ENCODE measurements at regions not wholly inside any gene's neighbourhood (a gene's known extent, or its start where the extent isn't known, plus 50 kb on each side); places are given as distances from the start of the nearest gene placed in this dataset. TPM values are rescaled to one million over a fixed set of nuclear protein-coding genes. Genes with fewer than 3 reads are reported as not detected.

DNA sequence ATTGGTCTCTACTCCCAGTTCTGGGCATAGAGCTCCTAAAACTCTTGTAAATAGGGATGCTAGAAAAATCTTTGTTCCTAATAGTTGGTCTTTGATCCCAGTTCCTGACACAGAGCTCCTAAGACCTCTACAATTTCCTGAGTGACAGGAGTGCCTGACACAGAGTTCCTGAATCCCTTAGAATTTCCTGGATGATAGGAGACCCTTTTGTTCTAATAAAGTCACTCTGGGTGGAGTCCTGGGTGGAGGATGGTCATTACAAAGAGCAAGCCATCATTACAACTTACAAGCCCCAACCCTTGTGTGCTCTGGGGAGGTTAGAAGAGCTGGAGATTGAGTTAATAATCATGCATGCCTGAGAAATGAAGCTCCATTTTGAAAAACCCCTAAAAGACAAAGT, 58.4 kb downstream of the ZZZ3 start:
- Histone ChIP-seq H3K4me2 (ENCODE audit: unreplicated experiment) (no peak overlapping the region), H3F3A (ENCODE audit: insufficient read depth) (peaks cover 11% of the 10 kb centered on the region; the same call in 1 of the 2 replicates), H3K36me3 (ENCODE audit: low read depth) (peaks cover 42% of the 10 kb centered on the region), H3K27ac (no peak overlapping the region), H3K9ac (no peak overlapping the region), H3K27me3 (replicated peaks; ENCODE audit: insufficient read depth) (no peaks in the 10 kb centered on the region), H3K9me3 (ENCODE audit: low read depth) (no peaks in the 10 kb centered on the region), H3K4me3 (no peak overlapping the region), H3K79me2 (ENCODE audit: insufficient read depth) (peaks cover 91% of the 10 kb centered on the region), H2AFZ (no peak overlapping the region), H4K20me1 (ENCODE audit: insufficient read depth) (no peaks in the 10 kb centered on the region), H3K4me1 (ENCODE audit: insufficient read depth) (no peaks in the 10 kb centered on the region), H3K9me2 (ENCODE audit: insufficient read depth) (no peaks in the 10 kb centered on the region)
- in situ Hi-C loops (cut with MboI): no loop called here
- TF ChIP-seq EZH2phosphoT487 (IDR thresholded peaks at IDR 0.05; ENCODE audit: insufficient read depth, low read depth): no peak
- no peak for TF ChIP-seq EZH2 (IDR thresholded peaks at IDR 0.05; ENCODE audit: insufficient read depth, poor library complexity, severe bottlenecking)
- DNase-seq: no peak

DNA sequence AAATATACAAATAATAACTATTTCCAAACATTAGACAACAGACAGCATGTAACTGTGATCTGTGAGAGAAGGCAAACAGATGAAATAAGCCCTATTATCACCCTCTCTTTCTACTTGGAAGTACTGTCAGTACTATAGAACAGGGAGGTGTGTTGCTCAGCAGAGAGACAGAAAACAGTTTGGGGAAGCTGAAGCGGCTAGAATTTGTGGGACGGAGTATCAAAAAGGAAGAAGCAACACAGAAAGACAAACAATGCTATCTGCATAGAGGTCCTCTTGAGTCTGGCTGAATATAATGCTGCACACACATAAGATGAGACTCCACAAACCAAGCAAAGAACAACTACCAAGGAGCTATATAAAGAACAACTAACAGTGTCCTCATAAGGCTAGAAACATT, 59.4 kb downstream of the ZZZ3 start:
- Histone ChIP-seq H3K4me3 (no peak overlapping the region), H3K27ac (no peak overlapping the region), H3K9me2 (ENCODE audit: insufficient read depth) (no peaks in the 10 kb centered on the region), H3K4me1 (ENCODE audit: insufficient read depth) (no peaks in the 10 kb centered on the region), H3K9ac (no peak overlapping the region), H3K9me3 (ENCODE audit: low read depth) (no peaks in the 10 kb centered on the region), H3K27me3 (replicated peaks; ENCODE audit: insufficient read depth) (no peaks in the 10 kb centered on the region), H3K36me3 (ENCODE audit: low read depth) (peaks cover 45% of the 10 kb centered on the region), H4K20me1 (ENCODE audit: insufficient read depth) (no peaks in the 10 kb centered on the region), H3F3A (ENCODE audit: insufficient read depth) (peaks cover 18% of the 10 kb centered on the region; the same call in 1 of the 2 replicates), H3K4me2 (ENCODE audit: unreplicated experiment) (no peak overlapping the region), H2AFZ (no peak overlapping the region), H3K79me2 (ENCODE audit: insufficient read depth) (peaks cover 89% of the 10 kb centered on the region)
- TF ChIP-seq EZH2phosphoT487 (IDR thresholded peaks at IDR 0.05; ENCODE audit: insufficient read depth, low read depth) (no peak), EZH2 (IDR thresholded peaks at IDR 0.05; ENCODE audit: insufficient read depth, poor library complexity, severe bottlenecking) (no peak)
- DNase-seq: no peak
- 97 to 98% methylated on average over 2 of the region's 2 CpGs for WGBS, 2 experiments (ENCODE audit: low coverage in 1 of 2, low lambda C conversion rate in 2 of 2, missing lambda C conversion rate in 2 of 2)
- in situ Hi-C loops (cut with MboI): no loop called here

DNA sequence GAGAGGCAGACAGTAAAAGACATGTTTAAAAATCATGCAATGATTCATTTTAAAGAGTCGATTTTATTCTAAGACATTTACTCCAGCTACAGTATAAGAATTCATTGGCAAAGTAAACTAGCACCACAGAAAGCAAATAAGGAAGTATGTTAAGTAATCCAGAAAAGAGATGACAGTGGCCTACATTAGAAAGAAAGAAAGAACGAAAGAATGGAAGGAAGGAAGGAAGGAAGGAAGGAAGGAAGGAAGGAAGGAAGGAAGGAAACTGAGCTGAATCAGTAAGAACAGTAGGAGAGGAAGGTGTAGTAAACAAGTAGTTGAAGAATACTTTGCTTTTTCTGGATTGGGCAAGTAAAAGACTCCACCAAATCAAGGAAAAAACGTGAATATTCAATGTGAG, 62.2 kb downstream of the ZZZ3 start:
- in situ Hi-C loops (cut with MboI): no loop called here
- Histone ChIP-seq H3K4me2 (ENCODE audit: unreplicated experiment) (no peak overlapping the region), H3K9ac (no peak overlapping the region), H3K27me3 (replicated peaks; ENCODE audit: insufficient read depth) (no peaks in the 10 kb centered on the region), H3K79me2 (ENCODE audit: insufficient read depth) (peaks cover 88% of the 10 kb centered on the region), H4K20me1 (ENCODE audit: insufficient read depth) (no peaks in the 10 kb centered on the region), H3K4me1 (ENCODE audit: insufficient read depth) (no peaks in the 10 kb centered on the region), H3K9me3 (ENCODE audit: low read depth) (no peaks in the 10 kb centered on the region), H3K27ac (no peak overlapping the region), H3K4me3 (no peak overlapping the region), H3F3A (ENCODE audit: insufficient read depth) (peaks cover 16% of the 10 kb centered on the region; the same call in 1 of the 2 replicates), H2AFZ (no peak overlapping the region), H3K36me3 (ENCODE audit: low read depth) (peaks cover 61% of the 10 kb centered on the region), H3K9me2 (ENCODE audit: insufficient read depth) (no peaks in the 10 kb centered on the region)
- 94 to 98% methylated on average over 3 of the region's 3 CpGs for WGBS, 2 experiments (ENCODE audit: low coverage in 1 of 2, low lambda C conversion rate in 2 of 2, missing lambda C conversion rate in 2 of 2)
- TF ChIP-seq EZH2phosphoT487 (IDR thresholded peaks at IDR 0.05; ENCODE audit: insufficient read depth, low read depth) (no peak), EZH2 (IDR thresholded peaks at IDR 0.05; ENCODE audit: insufficient read depth, poor library complexity, severe bottlenecking) (no peak)
- no peak for DNase-seq

GRCh38 chr1:77614037-77614436, 68.4 kb downstream of the ZZZ3 start:
- peaks cover 5% of the 10 kb centered on the region; the same call in 1 of the 2 replicates for H4K20me1 ChIP-seq (ENCODE audit: insufficient read depth)
- no peaks in the 10 kb centered on the region for H3K9me2 ChIP-seq (ENCODE audit: insufficient read depth)
- H2AFZ ChIP-seq: no peak overlapping the region
- H3F3A ChIP-seq (ENCODE audit: insufficient read depth): peaks cover 11% of the 10 kb centered on the region; the same call in 1 of the 2 replicates
- 98 to 100% methylated on average over 4 of the region's 4 CpGs for WGBS, 2 experiments (ENCODE audit: low coverage in 1 of 2, low lambda C conversion rate in 2 of 2, missing lambda C conversion rate in 2 of 2)
- no peak overlapping the region for H3K27ac ChIP-seq
- no peak overlapping the region for H3K9ac ChIP-seq
- H3K79me2 ChIP-seq (ENCODE audit: insufficient read depth): peaks cover 94% of the 10 kb centered on the region
- TF ChIP-seq EZH2phosphoT487 (IDR thresholded peaks at IDR 0.05; ENCODE audit: insufficient read depth, low read depth) (no peak), EZH2 (IDR thresholded peaks at IDR 0.05; ENCODE audit: insufficient read depth, poor library complexity, severe bottlenecking) (no peak)
- in situ Hi-C loops (cut with MboI): no loop called here
- H3K36me3 ChIP-seq (ENCODE audit: low read depth): peaks cover 66% of the 10 kb centered on the region
- peaks cover 1% of the 10 kb centered on the region for H3K9me3 ChIP-seq (ENCODE audit: low read depth)
- DNase-seq: no peak
- no peak overlapping the region for H3K4me3 ChIP-seq
- H3K4me2 ChIP-seq (ENCODE audit: unreplicated experiment): no peak overlapping the region
- no peaks in the 10 kb centered on the region for H3K27me3 ChIP-seq (replicated peaks; ENCODE audit: insufficient read depth)
- H3K4me1 ChIP-seq (ENCODE audit: insufficient read depth): no peaks in the 10 kb centered on the region

Small RNA genes in the stretch of these regions (small RNA-seq; reads per million reads assigned to genes)
- gene RNA5SP20 (ENCODE audit: low read depth, low replicate concordance): not detected

All from GM23248 (cell line).